Mucosa of descending colon (tissue), 3 donors: ENCODE measurements at regions not wholly inside any gene's neighbourhood (a gene's known extent, or its start where the extent isn't known, plus 50 kb on each side); places are given as distances from the start of the nearest gene placed in this dataset.

ENCODE experiments used
- ATAC-seq: fragments of 200-7000 bp; cut with Tn5 transposase; one replicate; pipeline ENCODE4 v1.9.1; 2020; ENCODE audit warnings: mild to moderate bottlenecking, moderate library complexity
- DNase-seq, 3 donors: peaks; one replicate each; pipeline ENCODE4 v3.0.0-alpha.2; 2020
- H3K36me3 ChIP-seq: fragments of 200-600 bp; one replicate; pipeline ENCODE4 v1.8.0; 2021; ENCODE audit warnings: low read depth, mild to moderate bottlenecking
- H3K4me1 ChIP-seq: fragments of 200-600 bp; one replicate; pipeline ENCODE4 v1.8.0; 2021; ENCODE audit warnings: low read depth, mild to moderate bottlenecking
- H3K4me3 ChIP-seq: fragments of 200-600 bp; one replicate; pipeline ENCODE4 v1.8.0; 2021; ENCODE audit warnings: mild to moderate bottlenecking
- H3K9me3 ChIP-seq: fragments of 200-600 bp; one replicate; pipeline ENCODE4 v1.8.0; 2021; ENCODE audit warnings: mild to moderate bottlenecking
- CTCF ChIP-seq: fragments of 200-600 bp; IDR thresholded peaks from one replicate; pipeline ENCODE4 v1.8.0; 2022; ENCODE audit warnings: antibody characterized with exemption, mild to moderate bottlenecking
- intact Hi-C, 2 donors: fragments of 100-400 bp; cut with DNase I in 1 of 2; cut with micrococcal nuclease in 1 of 2; formaldehyde crosslinking; loops; one replicate each; pipeline versions ENCODE4 v1.11.0 to v1.11.1; 2022; cut with DNase I, micrococcal nuclease
- donor health status: DM: no; HTN: no; CAD: no; lungs with moderate emphysema.
- donor health status: DM: no; HTN: no; CAD: no.
- donor health status: DM: no; HTN: yes; CAD: no.

GRCh38 chr6:140874066-140874465, 1258.7 kb upstream of the GJE1 start:
- H3K4me3 ChIP-seq, result no peak overlapping the region
- intact Hi-C loops, result no loop called here
- H3K4me1 ChIP-seq, result no peaks in the 10 kb centered on the region
- ATAC-seq, result no peak
- H3K36me3 ChIP-seq, result no peaks in the 10 kb centered on the region
- no peaks in the 10 kb centered on the region for H3K9me3 ChIP-seq
- no peak for TF ChIP-seq CTCF
- DNase-seq, result no peak

- no peak for ATAC-seq
- intact Hi-C loops, result no loop called here
- no peaks in the 10 kb centered on the region for H3K9me3 ChIP-seq
These were observed 1259.8 kb upstream of the GJE1 start for GRCh38 chr6:140872885-140873284.

GRCh38 chr6:140871911-140872310, 1260.8 kb upstream of the GJE1 start:
- Histone ChIP-seq H3K36me3 (no peaks in the 10 kb centered on the region), H3K4me3 (no peak overlapping the region), H3K4me1 (no peaks in the 10 kb centered on the region), H3K9me3 (no peaks in the 10 kb centered on the region)
- ATAC-seq, result no peak
- intact Hi-C loops, result no loop called here
- no peak for TF ChIP-seq CTCF
- DNase-seq, result no peak

More at GRCh38 chr6:140872885-140873284, 1259.8 kb upstream of the GJE1 start:
- Histone ChIP-seq H3K4me1 (no peaks in the 10 kb centered on the region), H3K36me3 (no peaks in the 10 kb centered on the region), H3K4me3 (no peak overlapping the region)
- no peak for DNase-seq
- TF ChIP-seq CTCF, result no peak

- Histone ChIP-seq H3K4me1 (no peaks in the 10 kb centered on the region), H3K4me3 (no peak overlapping the region), H3K9me3 (no peaks in the 10 kb centered on the region), H3K36me3 (no peaks in the 10 kb centered on the region)
- intact Hi-C loops, result no loop called here
- TF ChIP-seq CTCF, result no peak
- DNase-seq, result no peak
- ATAC-seq, result no peak
These were observed 1265.4 kb upstream of the GJE1 start for GRCh38 chr6:140867336-140867735.

GRCh38 chr6:140858381-140858971, 1274.2 kb upstream of the GJE1 start:
- intact Hi-C loops, result no loop called here
- ATAC-seq (no peak), DNase-seq (no peak)
- Histone ChIP-seq H3K4me1 (no peaks in the 10 kb centered on the region), H3K4me3 (no peak overlapping the region), H3K36me3 (no peaks in the 10 kb centered on the region), H3K9me3 (no peaks in the 10 kb centered on the region)
- no peak for TF ChIP-seq CTCF
